OCI-LY7 (cell line): ENCODE measurements at regions not wholly inside any gene's neighbourhood (a gene's known extent, or its start where the extent isn't known, plus 50 kb on each side); places are given as distances from the start of the nearest gene placed in this dataset.

ENCODE experiments used
- BruUV-seq: library from RNA; stranded (reverse); fragments of 400-500 nt; replicated peaks from 2 replicates; lab custom pipeline; 2021; lab: Mats Ljungman, UMichigan
- CTCF ChIA-PET: fragments of 300-600 bp; sonication (Branson Sonifier 250); formaldehyde crosslinking; loops from one replicate; lab custom pipeline; 2022; ENCODE audit warnings: antibody characterized with exemption; ENCODE audit not compliant: unreplicated experiment; lab: Charles Lee
- POLR2A ChIA-PET: fragments of 300-600 bp; sonication (Branson Sonifier 250); formaldehyde crosslinking; loops from one replicate; lab custom pipeline; 2022; ENCODE audit warnings: antibody characterized with exemption; lab: Charles Lee
- DNase-seq: peaks from one replicate; pipeline ENCODE4 v3.0.0-alpha.2; 2015; ENCODE audit warnings: low spot score
- H2AFZ ChIP-seq: fragments of 200-600 bp; sonication (generic), shearing (Covaris generic); 2 replicates; pipeline ENCODE4 v1.6.1; 2014; ENCODE audit warnings: mild to moderate bottlenecking, antibody characterized with exemption, low read length, moderate library complexity
- H3K27ac ChIP-seq: fragments of 200-600 bp; sonication (generic); 2 replicates; pipeline ENCODE4 v1.5.1; 2014; ENCODE audit warnings: mixed run types, low read depth, mild to moderate bottlenecking, moderate library complexity, low read length, inconsistent platforms; ENCODE audit not compliant: poor library complexity, severe bottlenecking
- H3K36me3 ChIP-seq: fragments of 200-600 bp; sonication (generic); 2 replicates; pipeline ENCODE4 v1.6.1; 2014; ENCODE audit warnings: mild to moderate bottlenecking, antibody characterized with exemption, low read length, moderate library complexity, mixed read lengths; ENCODE audit not compliant: insufficient read depth
- H3K4me1 ChIP-seq: fragments of 200-600 bp; sonication (generic); 2 replicates; pipeline ENCODE4 v1.5.1; 2014; ENCODE audit warnings: mild to moderate bottlenecking, low read length; ENCODE audit not compliant: insufficient read depth, poor library complexity, severe bottlenecking
- H3K4me2 ChIP-seq: fragments of 200-600 bp; sonication (generic); 2 replicates; pipeline ENCODE4 v1.6.1; 2014; ENCODE audit warnings: mild to moderate bottlenecking, low read length
- H3K4me3 ChIP-seq: fragments of 200-600 bp; sonication (generic); 2 replicates; pipeline ENCODE4 v1.5.1; 2014; ENCODE audit warnings: mild to moderate bottlenecking, low read depth, low read length; ENCODE audit not compliant: poor library complexity, severe bottlenecking
- H3K79me2 ChIP-seq: fragments of 200-600 bp; sonication (generic); 2 replicates; pipeline ENCODE4 v1.6.1; 2016; ENCODE audit warnings: low read depth, mild to moderate bottlenecking, low read length, moderate library complexity, mixed read lengths; ENCODE audit not compliant: insufficient read depth
- H3K9me2 ChIP-seq: fragments of 200-600 bp; sonication (generic); 2 replicates; pipeline ENCODE4 v1.6.1; 2016; ENCODE audit warnings: mild to moderate bottlenecking, low read length, mixed read lengths; ENCODE audit not compliant: insufficient read depth
- H3K9me3 ChIP-seq: fragments of 200-600 bp; sonication (generic); 2 replicates; pipeline ENCODE4 v1.6.1; 2014; ENCODE audit warnings: mild to moderate bottlenecking, mixed run types, low read length, mixed read lengths
- H4K20me1 ChIP-seq: fragments of 200-600 bp; sonication (generic); 2 replicates; pipeline ENCODE4 v1.6.1; 2014; ENCODE audit warnings: mild to moderate bottlenecking, antibody characterized with exemption, low read length, moderate library complexity, mixed read lengths; ENCODE audit not compliant: insufficient read depth
- CTCF ChIP-seq: fragments of 200-600 bp; sonication (generic); conservative IDR thresholded peaks from 2 replicates; pipeline ENCODE4 v1.5.1; 2014; ENCODE audit warnings: mild to moderate bottlenecking, antibody characterized with exemption, low read length, moderate library complexity, mixed read lengths
- EZH2phosphoT487 ChIP-seq: fragments of 200-600 bp; sonication (generic); IDR thresholded peaks from 2 replicates; pipeline ENCODE4 v1.6.1; 2018; ENCODE audit warnings: low read depth, borderline replicate concordance, mild to moderate bottlenecking, mixed run types, antibody characterized with exemption, low read length, moderate library complexity, mixed read lengths
- intact Hi-C: fragments of 100-400 bp; cut with micrococcal nuclease; formaldehyde crosslinking; loops from one replicate; pipeline ENCODE4 v1.10.0; 2022; ENCODE audit not compliant: unreplicated experiment

- no peaks in the 10 kb centered on the region for H3K79me2 ChIP-seq
- BruUV-seq: no TSS peak
- H3K36me3 ChIP-seq: no peaks in the 10 kb centered on the region
- no peak for DNase-seq
- TF ChIP-seq EZH2phosphoT487 (no peak), CTCF (no peak)
- H4K20me1 ChIP-seq: no peaks in the 10 kb centered on the region
- POLR2A ChIA-PET: interaction anchor here (1.3 kb wide), 1 partner anchor 8 kb away, joined by 4 read pairs; no protein-coding TSS in a partner anchor
- H3K9me2 ChIP-seq: no peaks in the 10 kb centered on the region
- H3K4me3 ChIP-seq: no peak overlapping the region
- no peak overlapping the region for H3K4me2 ChIP-seq
- CTCF ChIA-PET: no interaction called here
- no peak overlapping the region for H3K27ac ChIP-seq
- H2AFZ ChIP-seq: no peak overlapping the region
- no peaks in the 10 kb centered on the region for H3K4me1 ChIP-seq
- intact Hi-C loops: no loop called here
- H3K9me3 ChIP-seq: no peaks in the 10 kb centered on the region
Observed at GRCh38 chr2:52710810-52711618, 1056.6 kb upstream of the CHAC2 start.

- no peaks in the 10 kb centered on the region for H3K9me3 ChIP-seq
- intact Hi-C loops: no loop called here
- no TSS peak for BruUV-seq
Observed at GRCh38 chr2:52704251-52704650, 1063.4 kb upstream of the CHAC2 start.

More at GRCh38 chr2:52704251-52704650, 1063.4 kb upstream of the CHAC2 start:
- ChIA-PET POLR2A (interaction anchor here (0.7 kb wide), 1 partner anchor 12 kb away, joined by 4 read pairs; no protein-coding TSS in a partner anchor), CTCF (no interaction called here)
- Histone ChIP-seq H3K4me3 (no peak overlapping the region), H4K20me1 (no peaks in the 10 kb centered on the region), H3K9me2 (no peaks in the 10 kb centered on the region), H2AFZ (no peak overlapping the region), H3K36me3 (no peaks in the 10 kb centered on the region), H3K4me2 (no peak overlapping the region), H3K4me1 (no peaks in the 10 kb centered on the region), H3K79me2 (no peaks in the 10 kb centered on the region), H3K27ac (no peak overlapping the region)
- TF ChIP-seq CTCF: no peak
- no peak for TF ChIP-seq EZH2phosphoT487
- no peak for DNase-seq
